Glutamatergic neuron (in vitro differentiated cells): ENCODE measurements at regions not wholly inside any gene's neighbourhood (a gene's known extent, or its start where the extent isn't known, plus 50 kb on each side); places are given as distances from the start of the nearest gene placed in this dataset.
A peak's percentile ranks its signal among the peaks of the same experiment; 100 is the strongest.

ENCODE experiments used
- DNase-seq: peaks from one replicate; pipeline ENCODE4 v3.0.0; 2022
- H3K27ac Mint-ChIP-seq: one replicate; pipeline ENCODE4 v1.8.0; 2020; ENCODE audit warnings: mild to moderate bottlenecking, mixed read lengths, inconsistent platforms; ENCODE audit not compliant: unreplicated experiment
- H3K27me3 Mint-ChIP-seq: one replicate; pipeline ENCODE4 v1.8.0; 2020; ENCODE audit warnings: mild to moderate bottlenecking, moderate library complexity, mixed read lengths, inconsistent platforms; ENCODE audit not compliant: unreplicated experiment
- H3K36me3 Mint-ChIP-seq: one replicate; pipeline ENCODE4 v1.8.0; 2020; ENCODE audit warnings: mild to moderate bottlenecking, mixed read lengths, inconsistent platforms; ENCODE audit not compliant: unreplicated experiment
- H3K4me1 Mint-ChIP-seq: one replicate; pipeline ENCODE4 v1.8.0; 2020; ENCODE audit warnings: mild to moderate bottlenecking, low read depth, mixed read lengths, inconsistent platforms; ENCODE audit not compliant: unreplicated experiment
- H3K4me3 Mint-ChIP-seq: one replicate; pipeline ENCODE4 v1.8.0; 2020; ENCODE audit warnings: mild to moderate bottlenecking, mixed read lengths, inconsistent platforms; ENCODE audit not compliant: unreplicated experiment
- H3K9me3 Mint-ChIP-seq: one replicate; pipeline ENCODE4 v1.8.0; 2020; ENCODE audit warnings: mild to moderate bottlenecking, moderate library complexity, mixed read lengths, inconsistent platforms; ENCODE audit not compliant: unreplicated experiment
- TF ChIP-seq, protein P1 (sequence below): fragments of 200-600 bp; sonication (generic); IDR thresholded peaks from one replicate; pipeline ENCODE4 v1.5.0; 2021; ENCODE audit not compliant: partially characterized antibody, unreplicated experiment

DNA sequence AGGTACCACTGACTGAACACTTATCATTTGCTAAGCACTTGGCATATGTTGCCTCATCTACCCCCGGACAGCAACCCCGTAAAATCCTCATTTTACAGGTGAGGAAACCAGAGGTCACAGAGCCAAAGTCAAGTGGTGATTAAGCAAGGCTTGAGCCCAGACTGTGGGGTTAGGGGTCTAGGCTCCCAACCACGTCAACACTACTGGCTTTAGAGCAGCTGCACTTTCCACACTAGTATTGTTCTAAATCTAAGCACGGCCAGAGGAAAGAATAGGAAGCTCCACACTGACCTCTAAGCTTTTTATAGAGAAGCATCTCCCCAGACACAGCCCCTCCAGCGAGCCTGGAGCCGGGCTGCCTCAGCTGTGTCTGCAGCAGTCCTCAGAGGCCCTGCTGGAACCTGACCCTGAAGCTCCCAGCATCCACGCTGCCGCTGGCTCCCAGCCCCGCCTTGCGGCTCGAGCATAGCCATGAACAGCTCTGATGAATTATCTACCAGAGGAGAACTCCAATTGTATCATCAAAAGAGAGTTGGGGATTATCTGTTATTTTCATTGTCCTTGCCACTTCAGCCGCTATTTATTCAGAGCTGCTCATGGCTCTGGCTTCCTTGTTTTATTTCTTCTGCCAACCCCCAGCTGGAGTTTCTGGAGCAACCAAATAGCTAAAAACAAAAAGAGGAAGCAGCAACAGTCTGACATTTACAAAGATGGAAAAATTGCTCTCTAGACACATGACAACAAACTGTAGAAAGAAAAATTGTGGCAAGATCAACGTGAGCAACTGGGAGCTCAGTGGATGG lies 62.2 kb upstream of the RTN4 start:
- Mint-ChIP-seq H3K27me3 (peaks cover 7% of the 10 kb centered on the region), H3K27ac (peak overlapping the region; percentile 99), H3K4me1 (peaks cover 54% of the 10 kb centered on the region), H3K9me3 (peaks cover 10% of the 10 kb centered on the region), H3K36me3 (peaks cover 5% of the 10 kb centered on the region), H3K4me3 (peak overlapping the region; percentile 90)
- TF ChIP-seq, protein P1, sequence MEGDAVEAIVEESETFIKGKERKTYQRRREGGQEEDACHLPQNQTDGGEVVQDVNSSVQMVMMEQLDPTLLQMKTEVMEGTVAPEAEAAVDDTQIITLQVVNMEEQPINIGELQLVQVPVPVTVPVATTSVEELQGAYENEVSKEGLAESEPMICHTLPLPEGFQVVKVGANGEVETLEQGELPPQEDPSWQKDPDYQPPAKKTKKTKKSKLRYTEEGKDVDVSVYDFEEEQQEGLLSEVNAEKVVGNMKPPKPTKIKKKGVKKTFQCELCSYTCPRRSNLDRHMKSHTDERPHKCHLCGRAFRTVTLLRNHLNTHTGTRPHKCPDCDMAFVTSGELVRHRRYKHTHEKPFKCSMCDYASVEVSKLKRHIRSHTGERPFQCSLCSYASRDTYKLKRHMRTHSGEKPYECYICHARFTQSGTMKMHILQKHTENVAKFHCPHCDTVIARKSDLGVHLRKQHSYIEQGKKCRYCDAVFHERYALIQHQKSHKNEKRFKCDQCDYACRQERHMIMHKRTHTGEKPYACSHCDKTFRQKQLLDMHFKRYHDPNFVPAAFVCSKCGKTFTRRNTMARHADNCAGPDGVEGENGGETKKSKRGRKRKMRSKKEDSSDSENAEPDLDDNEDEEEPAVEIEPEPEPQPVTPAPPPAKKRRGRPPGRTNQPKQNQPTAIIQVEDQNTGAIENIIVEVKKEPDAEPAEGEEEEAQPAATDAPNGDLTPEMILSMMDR = no peak
- DNase-seq = peak; percentile 75

DNA sequence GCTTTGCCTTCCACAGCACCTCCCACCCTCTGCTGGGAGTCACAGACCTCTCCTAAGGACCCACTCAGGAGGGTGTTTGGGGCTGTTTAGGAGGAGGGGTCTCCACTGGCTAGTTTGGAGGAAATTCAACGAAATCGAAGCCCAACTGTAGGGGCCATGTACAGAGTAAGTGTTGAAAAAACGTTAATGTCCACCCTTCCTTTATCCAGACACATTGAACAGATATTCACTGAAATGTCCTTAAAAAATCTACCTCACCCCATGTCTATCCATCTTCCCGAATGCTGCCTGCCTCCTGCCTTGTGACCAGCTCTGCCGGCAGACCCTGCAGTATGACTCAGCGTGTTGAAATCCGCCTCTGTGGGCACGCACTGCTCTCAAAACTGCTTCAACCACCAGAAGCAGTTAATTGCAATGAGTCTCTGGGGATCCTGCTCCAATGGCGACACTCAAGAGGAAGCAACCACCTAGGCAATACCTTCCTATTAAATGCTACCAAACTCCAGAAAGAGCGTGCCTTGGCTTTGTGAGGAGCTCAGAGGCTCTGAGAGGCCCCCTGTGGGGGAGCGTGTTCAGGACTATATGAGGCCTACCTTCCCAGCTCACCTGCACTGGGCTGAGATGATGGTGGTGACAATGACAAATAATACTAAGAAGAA lies 61.4 kb upstream of the RTN4 start:
- H3K27me3 Mint-ChIP-seq = peaks cover 7% of the 10 kb centered on the region
- H3K4me3 Mint-ChIP-seq = peak overlapping the region; percentile 90
- TF ChIP-seq, protein P1 = no peak
- peak; percentile 75 for DNase-seq
- H3K27ac Mint-ChIP-seq = peak overlapping the region; percentile 99
- H3K4me1 Mint-ChIP-seq = peaks cover 54% of the 10 kb centered on the region
- H3K9me3 Mint-ChIP-seq = peaks cover 9% of the 10 kb centered on the region
- H3K36me3 Mint-ChIP-seq = peaks cover 5% of the 10 kb centered on the region

DNA sequence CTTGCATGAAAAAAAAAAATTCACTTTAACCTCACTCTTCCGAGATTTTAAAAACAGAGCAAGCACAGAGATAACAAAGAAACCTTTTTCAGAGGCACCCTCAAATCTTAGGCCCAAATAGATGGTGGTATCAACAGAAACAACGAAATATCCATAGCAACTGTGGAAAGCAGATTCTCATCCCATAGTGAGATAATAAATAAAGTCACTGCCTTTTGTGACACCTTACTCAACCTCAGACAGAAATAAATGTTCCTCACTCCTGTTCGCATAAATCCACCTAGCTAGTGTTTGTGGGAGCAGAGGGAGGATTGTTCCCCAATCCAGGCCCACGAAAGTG lies 60.9 kb upstream of the RTN4 start:
- peaks cover 54% of the 10 kb centered on the region for H3K4me1 Mint-ChIP-seq
- H3K27me3 Mint-ChIP-seq = peaks cover 7% of the 10 kb centered on the region
- no peak for DNase-seq
- H3K27ac Mint-ChIP-seq = peak overlapping the region; percentile 99
- peaks cover 5% of the 10 kb centered on the region for H3K36me3 Mint-ChIP-seq
- TF ChIP-seq, protein P1 = no peak
- H3K4me3 Mint-ChIP-seq = peak overlapping the region; percentile 90
- H3K9me3 Mint-ChIP-seq = peaks cover 9% of the 10 kb centered on the region

DNA sequence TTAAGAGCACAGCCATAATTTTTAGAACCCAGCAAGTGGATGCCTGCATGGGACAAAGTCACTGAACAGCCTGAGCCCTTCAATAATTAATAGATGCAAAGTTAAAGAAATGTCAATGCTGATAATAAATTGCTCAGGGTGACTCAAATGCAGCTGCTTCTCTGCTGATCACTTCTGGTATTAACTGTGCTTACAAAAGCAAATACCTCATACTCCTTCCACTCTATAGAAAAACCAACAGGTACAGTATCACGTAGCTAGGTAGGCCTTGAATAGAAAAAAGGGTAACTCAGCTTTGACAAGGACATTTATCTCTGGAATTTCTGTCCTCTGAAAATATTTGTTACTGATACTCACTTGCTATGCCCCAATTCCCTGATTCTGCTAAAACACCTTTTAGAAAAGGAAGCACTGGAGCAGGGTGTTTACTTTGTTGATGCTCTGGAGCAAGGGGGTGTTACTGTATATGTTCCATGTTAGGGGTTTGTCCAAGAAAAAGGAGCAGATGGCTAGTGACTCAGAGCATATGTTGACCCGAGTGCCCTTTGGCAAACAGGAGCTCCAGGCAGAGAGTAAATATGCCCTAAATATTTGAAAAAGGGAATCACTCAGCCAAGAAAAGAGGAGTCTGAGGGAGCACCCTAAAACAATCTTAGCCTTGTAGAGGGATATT lies 59.1 kb upstream of the RTN4 start:
- H3K36me3 Mint-ChIP-seq = peaks cover 5% of the 10 kb centered on the region
- TF ChIP-seq, protein P1 = no peak
- H3K4me3 Mint-ChIP-seq = peak overlapping the region; percentile 75
- peak overlapping the region; percentile 99 for H3K27ac Mint-ChIP-seq
- peaks cover 50% of the 10 kb centered on the region for H3K4me1 Mint-ChIP-seq
- DNase-seq = peak; percentile 26
- peaks cover 7% of the 10 kb centered on the region for H3K27me3 Mint-ChIP-seq
- peaks cover 9% of the 10 kb centered on the region for H3K9me3 Mint-ChIP-seq
